Stimulated activated CD4-positive, alpha-beta T cell treated with anti-CD3 and anti-CD28 coated beads, Interleukin-2, amount 100 ng/mL, for 4 hours (primary cell): ENCODE measurements at regions not wholly inside any gene's neighbourhood (a gene's known extent, or its start where the extent isn't known, plus 50 kb on each side); places are given as distances from the start of the nearest gene placed in this dataset.
A peak's percentile ranks its signal among the peaks of the same experiment; 100 is the strongest.
"Not testable (repeated sequence)": the region's sequence is repeated elsewhere in the genome, so short reads cannot be mapped to it uniquely, and the experiment has no call there.

ENCODE experiments used
- DNase-seq: peaks from one replicate; pipeline ENCODE4 v3.0.0-alpha.2; 2020; ENCODE audit warnings: low read depth

DNA sequence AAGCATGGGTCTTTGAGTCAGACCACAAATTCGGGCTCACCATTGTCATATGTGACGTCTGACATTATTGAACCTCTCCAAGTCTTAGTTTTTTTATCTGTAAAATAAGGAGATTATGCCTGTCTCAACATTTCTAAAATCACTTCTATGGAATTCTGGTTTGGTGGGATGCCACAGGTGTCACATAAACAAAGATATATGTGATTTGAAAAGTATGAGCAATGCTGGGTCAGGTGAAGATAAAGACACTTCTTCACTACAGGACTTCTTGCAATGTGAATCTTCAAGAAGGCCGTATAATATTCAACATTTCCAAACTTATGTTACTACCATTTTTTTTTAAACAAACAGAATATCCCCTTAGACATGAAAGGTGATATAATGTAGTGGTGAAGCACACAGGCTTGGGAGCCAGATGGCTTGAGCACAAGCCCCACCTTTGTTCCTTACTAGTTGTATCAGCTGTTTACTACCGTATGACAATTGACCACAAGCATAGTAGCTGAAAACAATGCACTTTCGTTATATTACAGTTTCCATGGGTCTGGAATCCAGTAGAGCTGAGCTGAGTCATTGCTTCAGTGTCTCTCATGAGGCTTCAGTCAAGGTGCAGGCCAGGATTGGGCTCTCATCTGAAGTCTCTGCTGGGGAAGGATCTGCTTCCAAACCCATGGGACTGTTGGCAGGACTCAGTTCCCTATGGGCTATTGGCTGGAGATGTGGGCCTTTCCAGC lies 87.7 kb downstream of the UTP18 start:
- no peak for DNase-seq

DNA sequence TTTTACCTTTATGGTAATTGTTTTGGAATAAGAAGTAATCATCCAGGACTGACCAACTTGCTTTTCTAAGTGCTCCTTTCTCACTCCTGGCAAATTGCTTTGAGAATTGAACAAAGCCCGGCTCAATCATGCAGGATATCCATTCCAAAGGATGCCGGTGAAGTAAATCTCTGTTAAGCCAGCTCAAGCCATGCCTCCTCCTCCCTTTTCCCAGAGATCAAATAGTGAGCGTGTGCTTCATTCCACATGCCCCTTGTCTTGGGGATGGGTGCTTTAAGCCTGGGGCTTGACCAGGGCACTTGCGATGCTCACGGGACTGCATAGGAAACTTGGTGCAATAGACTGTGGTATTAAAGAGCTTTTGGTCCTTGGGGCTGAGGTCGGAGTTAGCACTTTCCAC lies 90.7 kb downstream of the UTP18 start:
- no peak for DNase-seq

DNA sequence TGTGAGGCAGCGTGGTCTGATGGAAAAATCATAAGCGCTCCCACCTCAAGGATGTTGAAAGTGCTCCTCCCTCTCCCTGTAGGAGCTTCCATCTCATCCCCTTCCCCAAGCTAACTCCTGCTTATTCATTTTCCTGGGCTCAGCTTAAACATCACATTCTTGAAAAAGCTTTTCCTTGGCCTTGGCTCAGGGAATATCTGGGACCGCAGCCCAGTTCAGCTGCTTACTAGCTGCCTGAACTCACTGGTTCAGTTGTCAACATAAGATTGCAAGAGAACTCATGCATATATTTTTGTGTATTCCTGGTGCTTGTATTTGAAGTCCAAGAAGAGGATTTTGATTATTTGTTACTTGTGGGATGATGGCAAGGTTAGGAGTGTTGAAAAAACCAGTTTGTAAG lies 91.5 kb downstream of the UTP18 start:
- no peak for DNase-seq

DNA sequence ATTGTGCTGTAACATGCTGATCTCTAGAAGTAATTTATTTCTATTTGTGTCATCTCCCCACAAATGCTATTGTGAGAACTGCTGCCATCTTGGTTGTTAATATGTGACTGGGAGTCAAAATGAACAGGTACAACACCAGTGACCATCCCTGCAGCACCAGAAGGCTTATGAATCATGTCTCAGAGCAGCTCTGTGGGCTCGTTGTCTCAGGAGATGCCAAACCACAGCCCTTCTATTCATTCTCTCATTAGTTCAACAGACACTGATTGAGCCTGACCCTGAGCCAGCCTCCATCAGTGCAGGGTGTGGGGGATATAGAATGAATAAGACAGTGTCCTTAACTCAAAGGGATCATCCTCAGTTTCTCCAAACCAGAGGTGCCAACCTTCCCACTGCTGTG lies 92.5 kb downstream of the UTP18 start:
- no peak for DNase-seq

DNA sequence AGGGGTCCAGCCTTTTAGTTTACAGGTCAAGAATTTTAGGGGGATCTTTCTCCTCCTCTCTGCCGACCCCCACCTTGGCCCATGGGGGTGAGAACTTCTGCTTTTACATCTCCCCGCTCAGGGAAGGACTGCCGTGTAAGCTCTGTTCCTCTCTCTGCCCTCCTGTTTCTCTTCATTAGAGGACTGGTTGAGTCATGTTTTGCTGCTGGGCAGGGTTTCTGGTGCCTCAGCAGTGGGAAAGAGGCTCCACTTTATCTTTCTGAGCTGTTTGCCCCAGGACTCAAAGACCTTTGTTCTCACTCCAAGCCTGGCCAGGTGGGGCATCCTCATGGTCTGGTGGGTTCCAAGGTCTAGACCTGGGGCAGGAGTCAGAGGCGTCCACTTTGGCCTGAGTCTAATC lies 93.0 kb downstream of the UTP18 start:
- no peak for DNase-seq

DNA sequence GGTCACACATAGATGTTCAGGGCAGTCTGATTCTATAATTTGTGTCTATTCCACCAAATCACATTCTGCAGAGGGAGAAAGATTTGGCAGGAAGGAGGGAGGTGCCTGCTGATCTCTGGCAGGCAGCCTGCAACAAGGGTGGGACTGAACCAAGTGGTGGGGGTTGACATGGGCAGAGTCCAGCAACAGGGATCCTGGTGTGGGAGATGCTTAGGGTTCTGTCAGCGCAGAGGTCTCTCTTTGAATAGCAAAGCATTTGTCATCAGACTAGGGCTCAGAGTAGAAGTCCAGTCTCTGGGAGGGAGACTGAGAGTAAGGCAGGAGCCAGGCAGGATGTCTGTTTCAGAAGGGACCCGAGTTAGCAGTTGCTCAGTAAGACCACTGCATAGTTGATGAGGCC lies 94.6 kb downstream of the UTP18 start:
- DNase-seq = no peak

DNA sequence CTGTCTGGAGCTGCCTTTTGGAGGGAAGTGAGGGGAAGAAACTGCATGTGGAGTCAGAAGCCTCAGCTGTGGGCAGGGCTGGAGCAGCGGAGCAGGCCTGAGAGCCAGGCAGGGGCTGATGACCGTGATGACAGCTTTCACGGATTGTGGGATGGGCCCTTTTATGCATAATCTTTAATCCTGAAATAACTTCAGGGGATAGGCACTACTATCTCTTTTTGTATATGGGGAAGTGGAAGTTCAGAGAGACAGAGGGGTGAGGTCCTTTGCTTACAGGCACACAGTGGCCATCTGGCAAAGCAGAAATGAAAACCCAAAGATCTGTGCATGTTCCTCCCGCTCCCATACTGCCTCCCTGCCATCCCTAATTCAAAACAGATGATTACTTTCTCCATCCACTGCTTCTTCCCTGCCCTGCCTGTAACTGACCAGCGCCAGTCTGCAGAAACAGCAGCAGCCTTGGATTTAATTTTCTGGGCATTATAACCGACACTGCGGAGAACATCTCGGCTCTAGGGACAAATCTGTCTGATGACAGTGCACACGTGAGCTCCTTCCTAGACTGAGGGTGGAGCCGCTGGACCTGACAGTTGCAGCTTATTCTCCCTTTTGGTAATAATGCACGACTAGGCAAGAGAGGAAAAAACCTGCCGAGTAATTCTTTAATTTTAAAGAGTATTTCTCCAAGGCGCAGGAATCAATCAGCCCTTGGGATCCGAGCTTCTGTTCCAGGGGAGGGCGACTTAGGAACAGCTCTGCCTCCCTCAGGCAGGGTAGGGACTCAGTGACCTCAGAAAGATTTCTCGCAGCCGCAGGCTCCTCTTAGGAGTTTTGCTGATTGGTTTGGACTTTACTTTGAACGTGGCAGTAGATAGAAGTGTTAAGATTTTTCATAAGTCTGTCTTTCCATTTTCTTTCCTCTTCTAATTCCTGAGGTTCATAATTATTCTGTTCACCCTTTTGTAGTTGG lies 95.4 kb downstream of the UTP18 start:
- no peak for DNase-seq

DNA sequence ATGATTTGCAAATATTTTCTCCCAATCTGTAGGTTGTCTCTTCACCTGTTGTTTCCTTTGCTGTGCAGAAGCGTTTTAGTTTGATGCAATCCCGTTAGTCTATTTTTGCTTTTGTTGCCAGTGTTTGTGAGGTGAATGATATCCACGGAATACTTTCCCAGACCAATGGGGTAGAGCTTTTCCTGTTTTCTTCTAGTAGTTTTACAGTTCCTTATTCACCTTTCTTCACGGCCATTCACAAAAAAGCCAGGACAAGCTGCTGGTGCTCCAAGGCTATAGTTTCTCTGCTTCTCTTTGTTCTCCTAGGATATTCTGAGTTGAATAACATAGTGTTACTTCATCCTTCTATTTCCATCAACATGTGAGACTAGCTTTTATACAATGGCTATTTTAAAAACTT lies 98.7 kb downstream of the UTP18 start:
- no peak for DNase-seq

DNA sequence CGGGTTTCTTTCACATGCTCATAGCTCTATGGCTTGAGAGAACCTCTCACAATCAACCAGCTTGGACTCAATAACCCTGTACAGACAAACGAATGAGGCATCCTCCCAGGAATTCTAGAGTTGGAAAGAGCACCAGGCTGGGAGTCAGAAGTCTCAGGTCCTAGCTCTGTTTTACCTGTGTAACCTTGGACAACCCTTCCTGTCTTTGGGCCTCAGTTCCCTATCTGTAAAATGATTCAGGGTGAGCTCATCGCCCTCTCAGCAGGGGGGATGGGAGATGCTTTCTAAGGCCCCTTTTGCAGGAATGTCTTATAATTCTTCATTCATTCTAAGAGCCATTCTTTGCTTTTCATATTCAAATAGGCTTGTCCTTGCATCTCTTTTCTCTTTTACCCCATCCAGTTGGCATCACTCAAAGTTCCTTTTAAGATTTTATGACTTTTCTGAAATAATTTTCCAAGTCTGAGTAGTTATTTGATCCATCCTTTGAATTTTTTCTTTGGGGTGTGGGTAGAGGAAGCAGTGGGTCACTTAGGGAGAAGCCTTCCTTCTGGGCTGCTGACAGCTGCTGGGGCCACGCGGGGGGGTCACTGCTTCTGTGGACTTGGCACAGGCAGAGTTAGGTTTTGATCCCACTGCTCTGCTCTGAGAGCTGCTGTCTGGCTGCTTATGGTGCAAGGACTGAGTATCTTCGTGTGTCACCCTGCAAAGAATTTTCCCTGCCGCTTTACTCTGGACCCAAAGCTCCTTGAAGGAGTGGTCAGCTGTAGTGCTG lies 102.7 kb downstream of the UTP18 start:
- no peak for DNase-seq

DNA sequence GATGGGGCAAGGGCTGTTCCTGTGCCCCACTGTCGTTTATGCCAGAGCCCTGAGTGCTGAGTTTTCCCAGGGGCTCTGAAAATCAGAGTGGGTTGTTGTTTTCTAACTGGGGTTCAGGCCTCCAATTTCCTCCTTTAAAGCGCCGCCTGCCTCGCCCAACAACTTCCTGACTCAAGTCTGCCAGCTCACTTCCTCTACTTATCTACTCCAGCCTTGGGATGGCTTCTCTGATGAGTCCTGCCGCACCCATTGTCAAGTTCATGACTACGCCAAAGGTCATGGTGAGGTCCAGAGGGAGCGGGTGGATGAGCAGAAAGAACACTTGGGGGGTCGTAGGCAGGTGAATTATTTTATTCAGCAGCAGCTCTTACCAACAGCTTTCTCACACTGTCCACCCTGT lies 104.7 kb downstream of the UTP18 start:
- DNase-seq = peak; percentile 3

DNA sequence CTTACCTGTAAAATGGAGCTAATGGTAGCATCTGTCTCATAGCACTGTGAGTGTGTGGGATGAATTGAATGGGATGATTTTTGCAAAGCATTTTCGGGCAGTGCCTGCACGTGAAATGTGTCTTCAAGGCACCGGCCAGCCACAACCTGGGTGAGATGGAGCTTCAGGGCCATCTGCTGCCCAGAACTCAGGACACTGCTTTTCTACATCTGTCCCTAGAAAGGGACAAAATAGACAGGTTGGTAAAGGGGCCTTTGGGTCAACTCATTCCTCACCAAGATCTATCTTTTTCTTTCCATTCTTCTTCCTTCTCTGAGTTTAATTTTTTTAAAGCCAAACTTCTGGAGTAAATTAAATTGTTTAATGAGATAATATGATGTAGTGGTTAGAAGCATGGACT lies 106.5 kb downstream of the UTP18 start:
- no peak for DNase-seq

DNA sequence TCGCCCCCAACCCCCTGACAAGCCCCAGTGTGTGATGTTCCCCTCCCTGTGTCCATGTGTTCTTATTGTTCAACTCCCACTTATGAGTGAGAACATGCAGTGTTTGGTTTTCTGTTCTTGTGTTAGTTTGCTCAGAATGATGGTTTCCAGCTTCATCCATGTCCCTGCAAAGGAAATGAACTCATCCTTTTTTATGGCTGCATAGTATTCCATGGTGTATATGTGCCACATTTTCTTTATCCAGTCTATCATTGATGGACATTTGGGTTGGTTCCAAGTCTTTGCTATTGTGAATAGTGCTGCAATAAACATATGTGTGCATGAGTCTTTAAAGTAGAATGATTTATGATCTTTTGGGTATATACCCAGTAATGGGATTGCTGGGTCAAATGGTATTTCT lies 107.5 kb downstream of the UTP18 start:
- not testable (repeated sequence) for DNase-seq

DNA sequence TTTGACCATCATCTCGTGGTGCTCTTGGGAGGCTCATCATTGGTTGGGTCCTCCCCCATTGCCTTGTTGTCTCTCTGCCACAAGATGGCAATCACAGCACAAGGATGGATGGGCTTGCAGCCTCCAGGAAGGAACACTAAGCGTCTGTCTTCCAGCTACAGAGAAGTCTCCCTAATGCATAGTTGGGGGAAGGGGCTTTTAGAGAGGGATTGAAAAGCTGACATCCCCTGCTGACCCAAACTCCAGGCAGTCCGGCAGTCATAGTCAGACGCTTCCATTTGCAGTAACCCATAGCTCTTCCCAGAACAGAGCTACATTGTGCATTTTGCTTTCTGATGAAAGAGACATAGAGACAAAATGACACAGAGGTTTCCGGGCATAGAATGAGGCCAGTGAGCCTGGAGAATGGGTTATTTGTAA lies 111.4 kb downstream of the UTP18 start:
- peak; percentile 41 for DNase-seq

DNA sequence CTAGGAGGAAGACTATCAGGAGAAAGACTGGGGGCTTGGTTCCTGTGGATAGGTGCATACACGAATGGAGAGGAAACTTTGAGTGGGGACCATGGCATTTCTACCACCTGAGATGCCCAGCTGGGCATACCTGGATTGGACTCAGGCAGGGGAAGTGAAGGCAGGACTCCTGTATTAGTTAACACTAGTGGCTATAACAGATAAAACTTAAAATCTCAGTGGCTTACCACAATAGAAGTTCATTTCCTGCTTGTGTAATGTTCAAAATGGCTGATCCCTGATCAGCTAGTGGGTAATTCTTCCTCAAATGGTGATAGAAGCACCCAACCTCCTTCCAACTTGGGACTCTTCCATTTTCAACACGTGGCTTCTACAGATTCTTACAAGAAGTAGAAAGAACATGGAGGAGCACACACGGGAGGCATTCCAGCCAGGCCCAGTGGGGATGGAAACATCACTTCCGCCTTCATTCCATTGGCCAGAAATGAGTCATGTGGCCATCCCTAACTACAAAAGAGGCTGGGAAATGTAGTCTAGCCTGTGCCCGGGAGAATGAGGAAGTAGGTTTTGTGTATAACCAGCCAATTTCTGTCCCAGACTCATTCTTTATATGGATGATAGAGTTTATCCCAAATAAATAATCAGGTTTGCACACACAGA lies 112.1 kb downstream of the UTP18 start:
- no peak for DNase-seq

DNA sequence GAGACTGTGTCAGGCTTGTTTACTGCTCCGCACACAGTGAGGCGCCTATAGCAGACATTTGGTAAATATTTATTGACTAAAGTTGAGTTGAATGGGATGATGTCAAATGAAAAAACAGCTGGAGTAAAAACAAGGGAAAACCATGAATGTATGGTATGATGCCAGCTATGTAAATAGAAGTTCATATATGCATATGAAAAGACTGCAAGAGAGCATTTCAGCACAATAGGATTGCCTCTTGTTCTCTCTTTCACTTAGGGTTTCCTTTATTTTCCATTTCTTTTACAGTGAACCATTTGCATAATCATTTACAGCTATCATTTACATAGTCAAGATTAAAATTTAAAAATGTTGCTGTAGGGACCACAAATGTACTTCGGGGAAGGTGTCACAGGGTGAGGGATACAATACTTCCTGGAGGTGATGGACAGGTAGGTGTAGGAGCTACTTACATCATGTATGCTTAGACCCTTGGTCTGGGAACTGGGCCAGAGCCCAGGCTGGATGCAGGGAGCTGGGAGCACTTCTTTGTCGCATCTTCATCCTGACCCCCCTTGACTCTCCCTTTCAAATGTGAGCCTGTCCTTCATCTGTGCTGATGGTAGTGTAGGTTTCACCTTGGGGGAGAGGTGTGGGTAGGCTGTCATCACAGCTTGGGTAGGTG lies 113.3 kb downstream of the UTP18 start:
- DNase-seq = no peak

DNA sequence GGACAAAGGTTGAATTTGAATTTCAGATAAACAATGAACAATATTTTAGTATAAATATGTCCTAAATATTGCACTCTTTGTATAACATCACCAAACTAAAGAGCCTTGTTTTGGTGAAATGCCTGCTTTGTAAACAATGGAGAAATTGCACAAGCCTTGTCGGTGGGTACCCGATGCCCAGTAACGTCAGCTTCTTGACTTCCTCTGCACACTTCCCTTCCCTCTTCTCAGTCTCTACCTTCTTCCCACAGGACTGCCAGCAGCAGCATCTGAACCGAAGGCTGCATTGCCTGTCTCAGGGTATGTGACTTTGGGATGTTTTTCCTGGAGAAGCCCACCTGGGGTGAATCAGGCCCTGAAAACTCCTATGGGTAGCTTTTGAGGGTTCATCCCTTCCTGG lies 113.9 kb downstream of the UTP18 start:
- no peak for DNase-seq

DNA sequence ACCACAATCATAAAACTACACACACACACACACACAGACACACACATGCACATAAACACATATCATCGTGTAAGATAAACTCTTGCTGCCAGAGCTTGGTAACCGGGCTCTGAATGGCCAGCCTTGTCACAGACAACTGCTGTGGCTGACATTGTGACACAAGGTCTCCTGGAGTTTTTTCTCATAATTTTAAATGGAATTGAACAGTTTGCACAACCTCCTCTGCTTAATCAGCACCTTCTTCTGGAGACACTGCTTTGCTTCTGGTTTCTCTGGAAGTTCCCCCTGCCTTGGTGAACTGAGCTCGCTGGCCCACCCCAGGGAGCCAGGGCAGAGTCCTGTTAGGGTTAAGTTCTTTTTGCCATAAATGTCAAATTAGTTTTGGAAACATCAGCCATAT lies 115.4 kb downstream of the UTP18 start:
- DNase-seq = no peak

DNA sequence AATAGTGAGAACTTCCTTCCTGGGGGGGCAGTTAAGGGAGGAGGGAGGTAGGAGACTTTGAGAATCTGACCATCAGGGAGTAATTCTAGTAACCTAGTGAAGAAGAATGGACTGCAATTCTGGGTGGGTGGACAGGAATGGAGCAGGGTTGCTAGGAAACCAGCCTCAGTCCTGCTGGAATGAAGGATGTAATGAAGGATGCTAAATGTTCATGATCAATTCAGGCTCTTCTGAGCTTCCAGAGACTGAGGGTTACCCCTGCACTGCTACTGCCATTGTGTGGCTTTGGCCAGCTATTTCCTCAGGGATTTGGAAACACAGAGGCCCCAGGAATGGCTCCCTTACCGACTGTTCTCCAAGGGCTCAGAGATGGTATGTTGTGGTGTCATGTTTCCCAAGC lies 116.4 kb downstream of the UTP18 start:
- DNase-seq = no peak

DNA sequence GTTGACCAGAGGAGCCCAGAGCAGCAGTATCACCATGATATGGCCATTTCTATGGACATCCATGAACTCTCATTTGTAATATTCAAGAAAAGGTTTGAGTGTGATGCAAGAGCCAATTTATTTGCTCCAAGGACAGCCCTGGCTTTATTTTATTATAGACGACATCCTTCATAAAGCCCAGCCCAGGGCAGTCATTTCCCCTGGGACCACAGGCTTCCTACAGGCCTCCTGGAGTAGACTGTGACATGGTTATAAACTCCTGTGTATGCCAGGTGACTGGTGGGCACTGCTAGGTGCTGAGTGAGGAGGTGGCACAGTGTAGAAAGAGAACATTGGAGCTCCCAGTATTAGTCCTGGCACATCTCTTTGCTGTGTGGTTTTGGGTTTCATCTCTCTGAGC lies 120.9 kb downstream of the UTP18 start:
- DNase-seq = no peak

DNA sequence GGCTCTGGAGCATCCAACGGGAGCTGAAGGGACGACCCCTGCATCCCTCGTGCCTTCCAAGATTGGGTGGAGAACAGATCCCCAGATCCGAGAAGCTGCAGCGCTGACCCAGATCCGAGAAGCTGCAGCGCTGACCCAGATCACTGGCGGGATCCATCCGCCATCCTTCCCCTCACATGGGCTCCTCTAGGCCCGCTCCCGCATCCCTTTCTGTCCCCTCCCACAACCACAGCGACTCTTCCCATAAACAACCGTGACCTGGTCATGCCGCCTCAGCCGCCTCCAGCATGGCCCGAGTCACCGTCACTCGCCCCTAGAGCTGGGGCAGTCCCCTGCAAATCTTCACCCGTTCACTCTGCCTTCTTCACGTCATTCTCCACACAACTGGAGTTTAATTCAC lies 124.9 kb downstream of the UTP18 start:
- DNase-seq = no peak

DNA sequence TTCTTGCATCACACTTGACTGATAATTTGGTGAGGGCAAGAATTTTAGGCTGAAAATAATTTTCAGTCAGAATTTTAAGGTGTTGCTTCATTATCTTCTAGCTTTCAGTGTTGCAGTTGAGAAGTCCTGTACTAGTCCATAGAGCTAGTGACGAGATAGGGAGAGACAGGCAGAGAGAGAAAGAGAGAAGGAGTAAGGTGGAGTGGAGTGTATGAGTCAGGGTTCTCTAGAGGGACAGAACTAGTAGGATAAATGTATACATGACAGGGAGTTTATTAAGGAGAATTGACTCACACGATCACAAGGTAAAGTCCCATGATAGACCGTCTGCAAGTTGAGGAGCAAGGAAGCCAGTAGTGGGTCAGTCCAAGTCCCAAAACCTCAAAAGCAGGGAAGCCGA lies 127.2 kb downstream of the UTP18 start:
- DNase-seq = no peak

DNA sequence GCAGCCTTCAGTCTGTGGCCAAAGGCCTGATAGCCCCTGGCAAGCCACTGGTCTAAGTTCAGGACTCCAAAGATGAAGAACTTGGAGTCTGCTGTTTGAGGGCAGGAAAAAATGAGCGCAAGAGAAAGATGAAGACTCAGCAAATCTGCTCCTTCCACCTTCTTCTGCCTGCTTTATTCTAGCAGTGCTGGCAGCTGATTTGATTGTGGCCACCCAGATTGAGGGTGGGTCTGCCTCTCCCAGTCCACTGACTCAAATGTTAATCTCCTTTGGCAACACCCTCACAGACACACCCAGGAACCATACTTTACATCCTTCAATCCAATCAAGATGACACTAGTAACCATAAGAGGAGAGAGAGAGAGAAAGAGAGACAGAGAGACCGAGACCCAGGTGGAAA lies 127.6 kb downstream of the UTP18 start:
- no peak for DNase-seq
